ENCODE measurements at regions not wholly inside any gene's neighbourhood (a gene's known extent, or its start where the extent isn't known, plus 50 kb on each side); places are given as distances from the start of the nearest gene placed in this dataset.
"Not testable (repeated sequence)": the region's sequence is repeated elsewhere in the genome, so short reads cannot be mapped to it uniquely, and the experiment has no call there.

- no peak overlapping the region for H3K27ac ChIP-seq (ENCODE audit: low read depth, low read length, poor library complexity, severe bottlenecking)
- H3F3A ChIP-seq (ENCODE audit: insufficient read depth, low read length), result no peaks in the 10 kb centered on the region
- H3K4me3 ChIP-seq (ENCODE audit: low read depth, low read length, poor library complexity, severe bottlenecking), result no peak overlapping the region
- no peaks in the 10 kb centered on the region for H3K79me2 ChIP-seq (ENCODE audit: insufficient read depth, low read length)
- H3K36me3 ChIP-seq (ENCODE audit: insufficient read depth, low read length), result peaks cover 28% of the 10 kb centered on the region
- no peaks in the 10 kb centered on the region for H3K9me2 ChIP-seq (ENCODE audit: low read depth, low read length)
- H2AFZ ChIP-seq (ENCODE audit: low read length), result no peak overlapping the region
- no peaks in the 10 kb centered on the region for H3K27me3 ChIP-seq (ENCODE audit: insufficient read depth, low read length)
- peaks cover 45% of the 10 kb centered on the region for H3K4me1 ChIP-seq (ENCODE audit: insufficient read depth, low read length, severe bottlenecking)
- H3K9me3 ChIP-seq (ENCODE audit: low read length), result peaks cover 7% of the 10 kb centered on the region; the same call in 1 of the 2 replicates
- no peak for TF ChIP-seq EZH2 (IDR thresholded peaks at IDR 0.05; ENCODE audit: borderline replicate concordance, low read length)
- TF ChIP-seq, protein P1, sequence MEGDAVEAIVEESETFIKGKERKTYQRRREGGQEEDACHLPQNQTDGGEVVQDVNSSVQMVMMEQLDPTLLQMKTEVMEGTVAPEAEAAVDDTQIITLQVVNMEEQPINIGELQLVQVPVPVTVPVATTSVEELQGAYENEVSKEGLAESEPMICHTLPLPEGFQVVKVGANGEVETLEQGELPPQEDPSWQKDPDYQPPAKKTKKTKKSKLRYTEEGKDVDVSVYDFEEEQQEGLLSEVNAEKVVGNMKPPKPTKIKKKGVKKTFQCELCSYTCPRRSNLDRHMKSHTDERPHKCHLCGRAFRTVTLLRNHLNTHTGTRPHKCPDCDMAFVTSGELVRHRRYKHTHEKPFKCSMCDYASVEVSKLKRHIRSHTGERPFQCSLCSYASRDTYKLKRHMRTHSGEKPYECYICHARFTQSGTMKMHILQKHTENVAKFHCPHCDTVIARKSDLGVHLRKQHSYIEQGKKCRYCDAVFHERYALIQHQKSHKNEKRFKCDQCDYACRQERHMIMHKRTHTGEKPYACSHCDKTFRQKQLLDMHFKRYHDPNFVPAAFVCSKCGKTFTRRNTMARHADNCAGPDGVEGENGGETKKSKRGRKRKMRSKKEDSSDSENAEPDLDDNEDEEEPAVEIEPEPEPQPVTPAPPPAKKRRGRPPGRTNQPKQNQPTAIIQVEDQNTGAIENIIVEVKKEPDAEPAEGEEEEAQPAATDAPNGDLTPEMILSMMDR (IDR thresholded peaks at IDR 0.05; ENCODE audit: low read length), result no peak
- no peak overlapping the region for H3K4me2 ChIP-seq (ENCODE audit: low read length)
- no peaks in the 10 kb centered on the region for H4K20me1 ChIP-seq (ENCODE audit: insufficient read depth, low read length)
- H3K9ac ChIP-seq (ENCODE audit: low read length), result no peak overlapping the region
Measured at GRCh38 chr18:25493401-25493800, 141.4 kb upstream of the ZNF521 start.

DNA sequence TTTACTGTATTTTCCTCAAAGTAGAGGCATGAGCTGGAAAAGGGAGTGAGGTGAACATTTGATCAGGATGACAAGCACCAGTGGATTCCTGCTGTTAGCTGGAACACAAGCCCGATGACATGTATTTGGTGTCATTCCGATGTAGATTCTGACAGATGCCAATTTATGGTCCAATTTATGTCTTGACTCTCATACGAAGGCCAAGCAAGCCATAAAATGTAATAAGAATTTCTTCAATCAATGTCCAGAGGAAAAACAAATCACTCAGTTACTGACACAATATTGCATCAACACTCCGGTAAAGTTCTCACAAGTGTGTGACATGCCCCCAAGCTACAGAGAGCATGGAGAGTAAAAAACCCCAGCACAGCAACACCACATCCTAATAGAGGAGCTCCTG lies 138.3 kb upstream of the ZNF521 start:
- Histone ChIP-seq H3K4me2 (ENCODE audit: low read length) (peak overlapping the region; percentile 63), H3K27ac (ENCODE audit: low read depth, low read length, poor library complexity, severe bottlenecking) (peak overlapping the region; percentile 77), H3K79me2 (ENCODE audit: insufficient read depth, low read length) (no peaks in the 10 kb centered on the region), H3K27me3 (ENCODE audit: insufficient read depth, low read length) (no peaks in the 10 kb centered on the region), H3K9me3 (ENCODE audit: low read length) (peaks cover 10% of the 10 kb centered on the region; the same call in 1 of the 2 replicates), H3K9ac (ENCODE audit: low read length) (peak overlapping the region; percentile 45; the same call in 1 of the 2 replicates), H3K4me3 (ENCODE audit: low read depth, low read length, poor library complexity, severe bottlenecking) (peak overlapping the region; percentile 21), H2AFZ (ENCODE audit: low read length) (peak overlapping the region; percentile 57; the same call in 1 of the 2 replicates), H3K36me3 (ENCODE audit: insufficient read depth, low read length) (peaks cover 20% of the 10 kb centered on the region), H4K20me1 (ENCODE audit: insufficient read depth, low read length) (no peaks in the 10 kb centered on the region), H3K9me2 (ENCODE audit: low read depth, low read length) (no peaks in the 10 kb centered on the region), H3K4me1 (ENCODE audit: insufficient read depth, low read length, severe bottlenecking) (peaks cover 35% of the 10 kb centered on the region), H3F3A (ENCODE audit: insufficient read depth, low read length) (no peaks in the 10 kb centered on the region)
- TF ChIP-seq EZH2 (IDR thresholded peaks at IDR 0.05; ENCODE audit: borderline replicate concordance, low read length), result no peak
- TF ChIP-seq, protein P1 (IDR thresholded peaks at IDR 0.05; ENCODE audit: low read length), result no peak

GRCh38 chr18:25473008-25473407 lies 121.0 kb upstream of the ZNF521 start:
- H3K9me2 ChIP-seq (ENCODE audit: low read depth, low read length), result no peaks in the 10 kb centered on the region
- H3K27me3 ChIP-seq (ENCODE audit: insufficient read depth, low read length), result no peaks in the 10 kb centered on the region
- no peak overlapping the region for H3K4me3 ChIP-seq (ENCODE audit: low read depth, low read length, poor library complexity, severe bottlenecking)
- no peak overlapping the region for H3K27ac ChIP-seq (ENCODE audit: low read depth, low read length, poor library complexity, severe bottlenecking)
- no peaks in the 10 kb centered on the region for H3K79me2 ChIP-seq (ENCODE audit: insufficient read depth, low read length)
- H3F3A ChIP-seq (ENCODE audit: insufficient read depth, low read length), result no peaks in the 10 kb centered on the region
- H4K20me1 ChIP-seq (ENCODE audit: insufficient read depth, low read length), result no peaks in the 10 kb centered on the region
- no peak for TF ChIP-seq EZH2 (IDR thresholded peaks at IDR 0.05; ENCODE audit: borderline replicate concordance, low read length)
- TF ChIP-seq, protein P1 (IDR thresholded peaks at IDR 0.05; ENCODE audit: low read length), result no peak
- H3K9ac ChIP-seq (ENCODE audit: low read length), result no peak overlapping the region
- peaks cover 19% of the 10 kb centered on the region for H3K4me1 ChIP-seq (ENCODE audit: insufficient read depth, low read length, severe bottlenecking)
- no peak overlapping the region for H3K4me2 ChIP-seq (ENCODE audit: low read length)
- no peak overlapping the region for H2AFZ ChIP-seq (ENCODE audit: low read length)
- H3K36me3 ChIP-seq (ENCODE audit: insufficient read depth, low read length), result peaks cover 12% of the 10 kb centered on the region; the same call in 1 of the 2 replicates
- no peaks in the 10 kb centered on the region for H3K9me3 ChIP-seq (ENCODE audit: low read length)

- H3K27me3 ChIP-seq (ENCODE audit: insufficient read depth, low read length), result not testable (repeated sequence)
Measured at GRCh38 chr18:25470756-25471524, 119.0 kb upstream of the ZNF521 start.

More at GRCh38 chr18:25470756-25471524, 119.0 kb upstream of the ZNF521 start:
- H4K20me1 ChIP-seq (ENCODE audit: insufficient read depth, low read length); H3K79me2 ChIP-seq (ENCODE audit: insufficient read depth, low read length); H3K9me3 ChIP-seq (ENCODE audit: low read length); H2AFZ ChIP-seq (ENCODE audit: low read length); H3F3A ChIP-seq (ENCODE audit: insufficient read depth, low read length); H3K4me3 ChIP-seq (ENCODE audit: low read depth, low read length, poor library complexity, severe bottlenecking); H3K9ac ChIP-seq (ENCODE audit: low read length); H3K27ac ChIP-seq (ENCODE audit: low read depth, low read length, poor library complexity, severe bottlenecking); H3K9me2 ChIP-seq (ENCODE audit: low read depth, low read length); H3K4me2 ChIP-seq (ENCODE audit: low read length); H3K36me3 ChIP-seq (ENCODE audit: insufficient read depth, low read length): not testable (repeated sequence)
- H3K4me1 ChIP-seq (ENCODE audit: insufficient read depth, low read length, severe bottlenecking), result peaks cover 40% of the 10 kb centered on the region

All from OCI-LY1 (cell line).